ENCODE measurements at regions not wholly inside any gene's neighbourhood (a gene's known extent, or its start where the extent isn't known, plus 50 kb on each side); places are given as distances from the start of the nearest gene placed in this dataset.

GRCh38 chr6:20313960-20314530 lies 87.6 kb upstream of the E2F3 start:
- DNase-seq, result no peak

GRCh38 chr6:20314866-20315845 lies 86.5 kb upstream of the E2F3 start:
- DNase-seq, result no peak

DNA sequence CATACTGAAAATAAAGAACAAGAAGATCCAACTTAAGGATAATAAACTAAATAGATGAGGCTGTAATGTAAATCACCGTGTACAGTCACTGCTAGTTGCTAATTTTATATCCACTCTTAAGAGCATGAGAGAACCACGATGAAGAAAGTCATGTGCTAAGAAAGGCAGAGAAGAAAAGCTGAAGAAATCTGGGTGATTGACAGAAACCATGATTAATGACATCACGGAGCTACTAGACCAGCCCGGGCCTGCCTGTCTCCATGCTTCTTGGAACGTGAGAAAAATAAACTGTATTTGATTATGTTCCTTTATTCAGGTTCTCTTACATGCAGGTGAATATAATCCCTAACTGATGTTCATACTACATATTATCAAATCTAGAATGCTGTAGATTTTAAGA lies 84.2 kb upstream of the E2F3 start:
- no peak for DNase-seq

DNA sequence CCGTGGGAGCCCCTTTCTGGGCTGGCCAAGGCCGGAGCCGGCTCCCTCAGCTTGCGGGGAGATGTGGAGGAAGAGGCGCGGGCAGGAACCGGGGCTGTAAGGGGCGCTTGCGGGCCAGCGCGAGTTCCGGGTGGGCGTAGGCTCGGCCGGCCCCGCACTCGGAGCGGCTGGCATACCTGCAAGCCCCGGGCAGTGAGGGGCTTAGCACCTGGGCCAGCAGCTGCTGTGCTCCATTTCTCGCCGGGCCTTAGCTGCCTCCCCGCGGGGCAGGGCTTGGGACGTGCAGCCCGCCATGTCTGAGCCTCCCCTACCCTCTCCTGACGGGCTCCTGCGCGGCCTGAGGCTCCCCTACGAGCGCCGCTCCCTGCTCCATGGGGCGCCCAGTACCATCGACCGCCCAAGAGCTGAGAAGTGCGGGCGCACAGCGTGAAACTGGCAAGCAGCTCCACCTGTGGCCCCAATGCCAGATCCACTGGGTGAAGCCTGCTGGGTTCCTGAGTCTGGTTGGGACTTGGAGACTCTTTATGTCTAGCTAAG lies 82.8 kb upstream of the E2F3 start:
- no peak for DNase-seq

DNA sequence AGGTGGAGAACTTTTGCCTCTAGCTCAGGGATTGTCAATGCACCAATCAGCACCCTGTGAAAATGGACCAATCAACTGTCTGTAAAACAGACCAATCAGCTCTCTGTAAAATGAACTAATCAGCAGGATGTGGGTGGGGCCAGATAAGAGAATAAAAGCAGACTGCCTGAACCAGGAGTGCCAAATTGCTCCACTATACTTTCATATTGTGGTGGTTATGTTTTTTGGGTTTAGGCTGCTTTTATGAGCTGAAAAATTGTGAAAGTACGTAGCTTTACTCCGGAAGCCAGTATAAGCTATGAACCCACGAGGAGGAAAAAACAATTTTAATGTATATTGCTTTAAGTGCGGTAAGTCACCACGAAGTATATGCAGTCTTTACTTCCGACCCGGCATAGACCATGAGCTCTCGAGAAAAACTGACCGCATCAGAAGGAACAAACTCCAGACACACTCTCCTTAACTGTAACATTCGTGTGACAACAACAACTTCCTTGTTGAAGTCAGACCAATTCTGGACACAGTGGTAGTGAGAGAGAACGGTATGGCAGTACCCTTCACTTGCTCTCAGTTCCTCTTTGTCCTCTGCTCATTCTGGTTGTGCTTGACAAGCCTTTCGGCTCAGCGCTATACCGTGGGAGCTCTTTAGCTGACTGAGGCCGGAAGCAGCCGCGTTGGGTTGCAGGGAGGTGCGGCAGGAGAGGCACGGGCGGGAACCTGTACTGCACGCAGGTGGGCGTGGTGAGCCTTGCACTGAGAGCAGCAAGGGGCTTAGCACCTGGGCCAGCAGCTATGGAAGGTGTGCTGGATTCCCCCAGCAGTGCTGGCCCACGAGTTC lies 81.9 kb upstream of the E2F3 start:
- DNase-seq, result peak; percentile 43

DNA sequence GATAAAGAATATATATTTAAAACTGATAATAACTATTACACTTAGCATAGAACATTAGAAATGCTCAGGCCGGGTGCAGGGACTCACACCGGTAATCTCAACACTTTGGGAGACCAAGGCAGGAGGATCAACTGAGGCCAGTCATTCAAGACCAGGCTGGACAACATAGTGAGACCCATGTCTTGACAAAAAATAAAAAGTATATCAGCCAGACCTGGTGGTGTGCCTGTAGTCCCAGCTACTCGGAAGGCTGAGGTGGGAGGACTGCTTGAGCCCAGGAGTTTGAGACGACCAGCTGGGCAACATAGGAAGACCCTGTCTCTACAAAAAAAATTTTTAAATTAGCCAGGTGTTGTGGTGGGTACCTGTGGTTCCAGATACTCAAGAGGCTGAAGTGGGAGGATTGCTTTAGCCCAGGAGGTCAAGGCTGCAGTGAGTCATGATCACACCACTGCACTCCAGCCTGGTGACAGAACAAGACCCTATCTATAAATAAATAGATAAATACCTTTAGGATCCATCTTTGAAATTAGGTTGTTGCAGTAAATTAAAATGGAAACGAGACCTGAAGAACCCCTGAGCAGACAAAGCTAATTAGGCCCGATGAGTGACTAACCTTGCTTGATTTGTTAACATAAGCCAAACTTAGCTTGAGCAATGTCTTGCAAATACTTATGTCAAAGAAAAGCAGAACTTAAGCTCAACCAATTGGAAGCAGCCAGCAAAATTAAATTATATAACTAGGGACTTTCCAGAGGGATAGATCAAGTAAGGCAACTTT lies 75.8 kb upstream of the E2F3 start:
- DNase-seq, result no peak

GRCh38 chr6:20326422-20326728 lies 75.3 kb upstream of the E2F3 start:
- DNase-seq, result no peak

GRCh38 chr6:20327141-20327540 lies 74.5 kb upstream of the E2F3 start:
- no peak for DNase-seq

DNA sequence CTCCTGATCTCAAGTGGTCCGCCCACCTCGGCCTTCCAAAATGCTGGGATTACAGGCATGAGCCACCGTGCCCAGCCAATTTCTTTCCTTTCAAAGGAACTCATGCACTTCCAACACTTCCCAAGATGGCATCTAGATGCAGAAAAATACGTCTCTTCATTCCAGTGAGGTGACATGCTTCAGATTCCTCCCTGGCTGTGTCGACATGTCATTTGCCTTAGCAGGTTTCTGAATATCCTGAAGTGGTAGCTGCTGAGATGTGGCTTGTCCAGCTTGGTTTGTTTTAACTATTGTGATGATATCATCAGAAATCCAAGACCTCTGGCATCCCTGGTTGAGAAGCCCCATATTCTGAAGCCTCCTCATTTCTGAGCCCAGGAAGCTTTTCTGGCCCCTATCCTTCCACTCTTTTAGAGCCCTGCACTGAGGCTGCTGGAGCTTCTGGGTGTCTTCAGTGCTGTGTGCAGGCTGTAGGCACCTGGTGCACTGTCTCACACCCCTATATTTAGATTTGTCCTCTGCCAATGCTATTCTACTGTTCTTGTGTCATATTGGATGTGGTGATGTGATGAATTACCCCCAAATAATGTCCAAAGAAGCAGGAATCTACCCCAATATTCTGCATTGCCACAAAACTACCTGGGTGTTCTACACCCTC lies 73.3 kb upstream of the E2F3 start:
- DNase-seq, result no peak

DNA sequence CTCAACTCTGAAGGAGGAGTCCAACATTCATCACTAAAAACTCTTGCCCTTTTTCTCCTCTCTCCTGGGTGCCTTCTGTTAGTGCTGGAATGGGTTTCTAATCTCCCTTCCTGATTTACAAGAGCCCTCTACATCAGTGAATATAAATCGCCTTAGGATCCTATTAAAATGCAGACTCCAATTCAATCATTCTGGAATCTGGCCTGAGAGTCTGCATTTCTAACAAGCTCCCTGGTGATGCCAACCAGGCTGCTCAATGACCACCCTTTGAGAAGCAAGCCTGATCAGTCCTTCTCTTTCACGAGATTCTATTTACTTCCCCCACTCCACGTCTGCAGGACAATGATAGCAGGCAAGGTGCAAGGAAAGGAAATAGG lies 72.8 kb upstream of the E2F3 start:
- DNase-seq, result no peak

DNA sequence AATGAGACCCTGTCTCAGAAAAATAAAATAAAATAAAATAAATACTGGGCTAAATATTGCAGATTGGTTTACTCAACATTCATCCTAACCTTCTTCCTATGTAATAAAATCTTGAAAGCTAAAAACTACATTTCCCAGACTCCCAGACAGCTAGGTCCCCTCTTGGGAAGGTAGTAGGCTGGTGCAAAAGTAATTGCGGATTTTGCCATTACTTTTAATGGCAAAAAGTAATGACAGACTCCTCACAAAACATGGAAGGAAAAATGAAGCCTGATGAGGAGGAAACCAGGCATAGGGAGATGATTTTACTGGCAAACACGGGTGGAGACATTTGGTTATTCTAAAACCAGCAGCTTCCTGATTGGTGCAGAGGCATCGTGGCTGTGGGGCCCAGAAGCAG lies 70.6 kb upstream of the E2F3 start:
- no peak for DNase-seq

DNA sequence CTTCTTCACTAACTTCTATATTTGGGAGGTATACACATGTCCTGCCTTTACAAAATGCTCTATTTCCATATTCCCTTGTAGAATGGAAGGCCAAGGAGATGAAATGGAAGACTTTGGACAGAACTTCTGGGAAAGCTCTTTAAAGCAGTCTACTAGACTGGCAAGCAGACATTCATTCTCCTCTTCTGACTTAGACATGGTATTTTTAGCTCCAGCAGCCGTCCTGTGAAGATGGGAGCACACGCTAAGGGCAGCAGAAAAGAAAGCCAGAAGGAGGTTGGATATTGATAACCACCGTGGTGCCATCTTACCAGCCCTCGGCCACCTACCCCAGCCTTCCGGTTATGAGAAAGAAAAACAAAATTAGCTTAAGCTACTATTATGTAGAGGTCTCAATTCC lies 70.1 kb upstream of the E2F3 start:
- DNase-seq, result no peak

GRCh38 chr6:20332441-20333006 lies 69.2 kb upstream of the E2F3 start:
- DNase-seq, result no peak

DNA sequence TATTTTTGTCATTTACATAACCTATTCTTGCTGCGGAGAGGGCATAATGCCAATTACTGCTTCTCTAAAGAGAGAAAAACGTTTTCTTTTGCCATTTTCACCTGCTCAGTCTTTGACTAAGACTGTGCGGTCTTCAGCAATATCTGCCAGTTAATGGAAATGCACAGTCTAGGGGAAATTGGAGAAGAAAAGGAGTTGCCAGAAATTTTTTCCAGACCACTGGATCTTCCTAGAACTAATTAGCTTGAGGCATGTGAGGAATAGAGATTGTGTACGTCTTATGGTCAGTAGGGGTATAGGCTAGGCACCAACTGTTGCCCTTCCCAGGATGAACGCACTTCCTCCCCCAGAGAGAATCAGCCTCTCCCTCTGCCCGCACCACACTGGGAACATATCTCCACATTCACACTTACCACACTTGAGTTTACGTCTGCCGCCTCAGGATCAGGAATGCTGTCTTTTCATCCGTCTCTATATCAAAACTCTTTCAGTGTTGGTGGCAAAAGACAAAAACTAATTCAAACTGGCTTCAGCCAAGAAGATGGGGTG lies 67.9 kb upstream of the E2F3 start:
- no peak for DNase-seq

DNA sequence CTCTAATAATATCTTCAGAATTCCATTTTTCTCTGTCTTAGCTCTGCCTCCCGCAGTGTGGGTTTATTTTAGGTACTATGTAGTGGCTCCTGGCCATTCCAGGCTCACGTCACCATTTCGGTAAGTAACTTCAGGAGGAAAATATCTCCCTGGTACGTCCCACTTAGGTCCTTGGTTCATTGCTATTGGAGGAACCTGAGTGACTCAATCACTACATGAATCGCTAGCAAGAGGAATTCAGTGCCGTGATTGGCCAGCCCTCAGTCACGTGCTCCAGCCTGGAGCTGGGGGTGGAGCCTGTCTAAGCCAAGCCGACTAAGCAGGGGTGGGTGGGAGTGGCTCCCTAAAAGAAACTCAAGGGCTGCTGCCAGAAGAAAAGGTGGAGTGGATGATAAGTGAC lies 67.3 kb upstream of the E2F3 start:
- DNase-seq, result no peak

DNA sequence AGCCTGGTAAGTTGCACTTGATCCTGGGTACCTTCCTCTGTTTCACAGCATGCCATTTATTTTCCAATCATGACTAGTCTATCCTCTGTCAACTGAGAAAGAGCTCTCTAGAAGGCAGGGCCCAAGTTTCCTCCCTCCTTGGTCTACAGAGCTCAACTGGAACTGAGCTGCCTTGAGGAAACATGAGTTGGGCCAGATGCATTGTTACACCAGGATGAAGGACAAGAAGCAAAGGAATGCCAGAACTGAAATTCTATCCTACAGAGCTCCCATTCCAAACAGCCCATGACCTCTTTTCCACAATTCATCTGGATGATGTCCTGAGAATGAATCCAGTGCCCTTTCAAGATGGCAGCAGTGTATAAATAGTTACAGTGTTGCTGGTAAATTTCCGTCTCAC lies 66.7 kb upstream of the E2F3 start:
- no peak for DNase-seq

DNA sequence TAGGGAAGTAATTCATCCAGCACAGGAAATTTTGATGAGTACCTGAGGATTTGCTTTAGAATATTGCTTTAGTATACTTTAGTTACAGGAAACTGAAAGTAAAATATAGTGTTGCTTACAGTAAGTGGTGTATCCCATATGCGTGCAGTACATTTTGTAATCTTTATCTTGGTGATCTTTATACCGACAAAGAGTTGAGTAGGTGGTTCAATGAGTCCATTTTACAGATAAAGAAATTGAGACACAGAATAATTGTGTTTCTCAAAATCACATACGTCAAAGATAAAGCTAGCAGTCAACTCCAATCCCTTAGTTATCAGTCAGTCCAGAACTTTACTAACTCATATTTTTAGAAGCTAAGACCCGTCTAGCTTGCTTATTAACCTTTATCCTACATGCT lies 65.8 kb upstream of the E2F3 start:
- DNase-seq, result no peak

DNA sequence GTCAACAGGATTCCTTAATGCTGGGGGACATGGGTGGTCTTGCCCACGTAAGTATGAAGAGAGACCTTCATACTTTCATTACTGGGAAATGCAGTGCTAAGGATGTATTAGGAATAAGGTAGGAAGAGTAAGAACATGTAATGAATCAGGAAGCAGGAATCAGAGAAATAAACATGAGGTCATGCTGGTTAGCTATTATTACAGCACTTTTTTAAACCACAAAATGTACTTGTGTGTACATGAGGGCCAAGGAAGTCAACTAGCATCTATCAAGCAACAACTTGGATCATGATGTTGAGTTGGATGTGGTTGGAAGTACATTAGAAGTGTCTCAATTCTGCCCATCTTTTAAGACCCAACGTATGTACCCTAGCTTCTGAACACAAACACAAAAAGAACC lies 63.5 kb upstream of the E2F3 start:
- DNase-seq, result no peak

GRCh38 chr6:20340068-20340848 lies 61.4 kb upstream of the E2F3 start:
- no peak for DNase-seq

DNA sequence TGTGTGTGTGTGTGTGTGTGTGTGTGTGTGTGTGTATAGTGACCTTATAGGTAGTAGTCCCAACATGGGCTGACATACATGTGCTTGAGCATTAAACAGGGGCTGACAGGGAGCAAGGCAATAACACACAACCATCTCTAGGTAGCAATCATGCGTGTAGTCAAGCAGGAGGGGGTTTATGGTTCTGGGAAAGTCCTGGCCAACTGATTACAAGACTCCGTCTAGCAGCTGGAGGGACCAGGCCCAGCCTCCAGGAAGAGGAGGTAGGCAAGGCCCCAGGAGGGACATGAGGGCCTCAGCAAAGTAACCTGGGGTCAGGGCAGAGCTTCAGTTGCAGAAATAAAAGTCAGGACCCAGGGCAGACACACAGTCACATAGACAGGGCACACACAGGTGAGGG lies 60.6 kb upstream of the E2F3 start:
- DNase-seq, result no peak

DNA sequence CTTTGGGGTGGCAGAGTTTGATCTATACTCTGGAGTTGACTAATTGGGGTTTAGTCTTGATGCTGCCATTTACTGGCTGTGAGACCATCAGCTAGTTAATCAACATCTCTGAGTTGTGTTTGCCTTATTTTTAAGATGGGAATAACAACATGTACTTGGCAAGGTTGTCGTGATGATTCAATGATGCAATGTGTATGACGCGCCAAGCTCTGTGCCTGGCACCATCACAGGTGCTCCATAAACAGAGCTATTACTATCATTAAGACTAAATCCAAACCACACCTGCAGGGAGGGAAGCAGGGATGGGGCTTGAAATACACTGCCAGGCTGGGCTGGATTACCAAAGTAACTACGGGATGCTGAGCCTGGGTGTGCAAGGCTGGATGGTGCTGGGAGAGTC lies 60.1 kb upstream of the E2F3 start:
- DNase-seq, result no peak
